ENCODE measurements at regions not wholly inside any gene's neighbourhood (a gene's known extent, or its start where the extent isn't known, plus 50 kb on each side); places are given as distances from the start of the nearest gene placed in this dataset.

DNA sequence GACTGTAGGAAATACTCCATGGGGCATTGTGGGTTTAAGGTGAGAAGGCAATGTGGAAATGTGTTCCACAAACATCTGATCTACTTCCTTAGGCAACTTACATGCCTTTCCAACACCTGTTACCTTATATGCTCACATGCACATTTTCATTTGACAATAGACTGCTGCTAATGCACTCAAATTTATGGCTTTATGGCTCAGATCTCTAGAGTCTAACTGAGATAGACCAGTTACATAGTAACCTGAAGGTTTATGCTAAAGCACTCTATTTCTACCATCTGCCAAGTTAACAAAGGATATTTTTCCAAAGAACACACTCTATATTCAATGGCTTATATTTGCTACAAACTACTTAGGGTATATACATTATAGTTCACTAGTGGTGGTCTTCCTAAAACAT is 969.0 kb downstream of the TECRL start:
- TF ChIP-seq, protein P1, sequence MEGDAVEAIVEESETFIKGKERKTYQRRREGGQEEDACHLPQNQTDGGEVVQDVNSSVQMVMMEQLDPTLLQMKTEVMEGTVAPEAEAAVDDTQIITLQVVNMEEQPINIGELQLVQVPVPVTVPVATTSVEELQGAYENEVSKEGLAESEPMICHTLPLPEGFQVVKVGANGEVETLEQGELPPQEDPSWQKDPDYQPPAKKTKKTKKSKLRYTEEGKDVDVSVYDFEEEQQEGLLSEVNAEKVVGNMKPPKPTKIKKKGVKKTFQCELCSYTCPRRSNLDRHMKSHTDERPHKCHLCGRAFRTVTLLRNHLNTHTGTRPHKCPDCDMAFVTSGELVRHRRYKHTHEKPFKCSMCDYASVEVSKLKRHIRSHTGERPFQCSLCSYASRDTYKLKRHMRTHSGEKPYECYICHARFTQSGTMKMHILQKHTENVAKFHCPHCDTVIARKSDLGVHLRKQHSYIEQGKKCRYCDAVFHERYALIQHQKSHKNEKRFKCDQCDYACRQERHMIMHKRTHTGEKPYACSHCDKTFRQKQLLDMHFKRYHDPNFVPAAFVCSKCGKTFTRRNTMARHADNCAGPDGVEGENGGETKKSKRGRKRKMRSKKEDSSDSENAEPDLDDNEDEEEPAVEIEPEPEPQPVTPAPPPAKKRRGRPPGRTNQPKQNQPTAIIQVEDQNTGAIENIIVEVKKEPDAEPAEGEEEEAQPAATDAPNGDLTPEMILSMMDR (IDR thresholded peaks at IDR 0.05), result no peak
- TF ChIP-seq POLR2A (IDR thresholded peaks at IDR 0.05), result no peak

All from ovary (tissue), 3 donors.